ENCODE measurements at regions not wholly inside any gene's neighbourhood (a gene's known extent, or its start where the extent isn't known, plus 50 kb on each side); places are given as distances from the start of the nearest gene placed in this dataset.
A peak's percentile ranks its signal among the peaks of the same experiment; 100 is the strongest.

DNA sequence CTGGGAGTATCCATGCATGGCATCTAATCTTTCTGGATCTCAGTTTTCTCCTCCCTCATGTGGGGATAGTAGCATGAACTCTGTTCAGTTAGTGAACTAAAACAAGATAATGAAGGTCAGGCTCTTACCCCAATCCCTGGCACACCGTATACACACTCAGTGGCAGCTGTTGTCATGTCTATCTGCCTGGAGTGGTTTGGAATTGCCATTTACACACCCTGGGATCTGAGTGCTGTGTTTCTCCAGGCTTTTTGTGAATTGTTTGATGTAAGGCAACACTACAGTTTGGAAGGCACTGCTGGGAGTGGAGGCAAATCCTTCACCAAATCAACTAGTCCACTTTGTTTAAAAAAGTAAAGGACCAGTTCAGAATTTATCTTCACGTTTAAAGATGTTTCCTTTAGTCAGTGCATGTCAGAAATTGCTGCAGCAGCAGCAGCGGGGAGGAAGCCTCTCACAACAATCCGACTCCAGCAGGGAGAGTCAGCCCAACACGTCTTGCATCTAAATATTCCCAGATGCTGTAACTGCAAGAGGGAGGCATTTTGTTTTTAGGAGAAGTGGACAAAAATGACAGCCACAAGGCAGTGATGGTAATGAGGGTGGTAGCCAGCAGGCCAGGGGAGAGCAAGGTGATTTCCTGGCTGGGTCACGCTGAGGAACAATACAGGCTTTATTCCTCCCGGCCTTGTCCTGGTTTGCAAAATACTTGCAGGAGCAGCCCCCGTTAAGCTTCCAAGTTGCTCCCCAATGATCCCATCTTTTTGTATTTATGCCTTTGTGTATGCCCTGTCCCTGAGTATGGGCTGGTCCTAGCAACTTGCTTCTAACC lies 128.5 kb upstream of the LRIG1 start:
- intact Hi-C loops (cut with DNase I) = no loop called here
- Histone ChIP-seq H3K9me3 (no peaks in the 10 kb centered on the region), H3K4me1 (no peaks in the 10 kb centered on the region), H3K36me3 (no peaks in the 10 kb centered on the region), H3K27ac (no peak overlapping the region), H3K4me3 (no peak overlapping the region), H3K27me3 (no peaks in the 10 kb centered on the region)
- ATAC-seq (peak in 1 of 4 donors; percentile 49), DNase-seq (no peak), FAIRE-seq (no peak)
- 68 to 74% methylated on average over 8 of the region's 8 CpGs for WGBS, 2 donors
- TF ChIP-seq, protein P1, sequence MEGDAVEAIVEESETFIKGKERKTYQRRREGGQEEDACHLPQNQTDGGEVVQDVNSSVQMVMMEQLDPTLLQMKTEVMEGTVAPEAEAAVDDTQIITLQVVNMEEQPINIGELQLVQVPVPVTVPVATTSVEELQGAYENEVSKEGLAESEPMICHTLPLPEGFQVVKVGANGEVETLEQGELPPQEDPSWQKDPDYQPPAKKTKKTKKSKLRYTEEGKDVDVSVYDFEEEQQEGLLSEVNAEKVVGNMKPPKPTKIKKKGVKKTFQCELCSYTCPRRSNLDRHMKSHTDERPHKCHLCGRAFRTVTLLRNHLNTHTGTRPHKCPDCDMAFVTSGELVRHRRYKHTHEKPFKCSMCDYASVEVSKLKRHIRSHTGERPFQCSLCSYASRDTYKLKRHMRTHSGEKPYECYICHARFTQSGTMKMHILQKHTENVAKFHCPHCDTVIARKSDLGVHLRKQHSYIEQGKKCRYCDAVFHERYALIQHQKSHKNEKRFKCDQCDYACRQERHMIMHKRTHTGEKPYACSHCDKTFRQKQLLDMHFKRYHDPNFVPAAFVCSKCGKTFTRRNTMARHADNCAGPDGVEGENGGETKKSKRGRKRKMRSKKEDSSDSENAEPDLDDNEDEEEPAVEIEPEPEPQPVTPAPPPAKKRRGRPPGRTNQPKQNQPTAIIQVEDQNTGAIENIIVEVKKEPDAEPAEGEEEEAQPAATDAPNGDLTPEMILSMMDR (IDR thresholded peaks at IDR 0.05) = no peak

DNA sequence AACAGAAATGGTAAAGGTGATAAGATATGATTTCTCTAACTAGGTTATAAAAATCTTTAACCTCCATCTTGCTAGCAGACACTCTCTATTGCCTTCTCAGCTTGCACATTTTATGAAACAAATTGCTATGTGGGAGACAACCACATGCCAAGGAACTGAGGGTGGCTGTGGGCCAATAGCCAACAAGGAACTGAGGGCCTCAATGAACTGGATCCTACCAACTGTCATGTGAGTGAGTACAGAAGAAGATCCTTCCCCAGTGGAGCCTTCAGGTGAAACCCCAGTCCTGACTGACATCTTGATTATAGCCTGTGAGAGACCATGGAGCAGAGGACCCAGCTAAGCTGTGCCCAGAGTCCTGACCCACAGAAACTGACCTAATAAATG lies 129.2 kb upstream of the LRIG1 start:
- TF ChIP-seq, protein P1 (IDR thresholded peaks at IDR 0.05) = no peak
- no peak for ATAC-seq

DNA sequence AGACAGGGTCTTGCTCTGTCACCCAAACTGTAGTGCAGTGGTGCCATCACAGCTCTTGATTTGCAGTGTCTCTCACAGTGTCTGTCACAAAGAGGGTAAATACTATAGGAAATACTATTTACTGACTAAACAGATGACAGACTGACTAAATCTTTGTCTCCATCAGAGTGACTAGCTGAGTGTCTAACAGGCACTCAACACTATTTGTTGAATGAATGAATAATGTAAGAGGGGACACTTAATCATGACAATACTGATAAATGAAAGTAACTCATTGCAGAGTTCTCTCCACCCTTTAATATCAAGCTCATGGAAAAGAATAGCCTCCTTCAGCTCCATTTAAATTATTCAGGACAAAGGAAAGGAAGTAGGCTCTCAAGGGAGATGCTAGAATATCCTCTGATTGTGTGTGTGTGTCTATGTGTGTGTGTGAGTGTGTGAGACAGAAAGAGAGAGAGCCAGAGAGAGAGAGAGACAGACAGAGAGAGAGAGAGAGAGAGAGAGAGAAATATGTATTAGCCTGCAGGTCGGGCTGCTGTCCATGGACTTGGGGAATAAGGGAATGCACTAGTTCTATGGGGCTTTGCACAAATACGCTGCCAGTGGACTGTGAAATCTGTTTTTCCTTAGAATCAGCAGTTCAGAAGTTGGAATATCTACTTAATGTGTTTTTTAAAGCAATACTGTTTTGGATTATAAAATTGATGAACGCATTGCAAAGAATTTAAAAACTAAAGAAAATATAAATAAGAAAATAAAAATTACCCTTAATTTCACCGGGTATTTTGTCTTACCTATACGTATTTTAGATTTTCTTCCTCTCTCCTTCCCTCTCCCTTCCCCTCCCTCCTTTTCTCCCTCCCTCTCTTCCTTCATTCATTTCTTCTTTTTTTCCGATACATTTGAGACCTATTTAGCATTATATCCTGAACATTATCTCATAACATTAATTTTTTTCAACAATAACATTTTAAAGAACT lies 132.9 kb upstream of the LRIG1 start:
- WGBS, 2 donors = 83 to 94% methylated on average over 6 of the region's 6 CpGs

More for the DNA sequence above, 129.2 kb upstream of the LRIG1 start:
- FAIRE-seq = no peak
- H3K36me3 ChIP-seq = no peaks in the 10 kb centered on the region
- no peaks in the 10 kb centered on the region for H3K4me1 ChIP-seq
- no peaks in the 10 kb centered on the region for H3K9me3 ChIP-seq
- intact Hi-C loops (cut with DNase I) = no loop called here
- no peak overlapping the region for H3K27ac ChIP-seq
- H3K4me3 ChIP-seq = no peak overlapping the region
- no peaks in the 10 kb centered on the region for H3K27me3 ChIP-seq
- DNase-seq = no peak

DNA sequence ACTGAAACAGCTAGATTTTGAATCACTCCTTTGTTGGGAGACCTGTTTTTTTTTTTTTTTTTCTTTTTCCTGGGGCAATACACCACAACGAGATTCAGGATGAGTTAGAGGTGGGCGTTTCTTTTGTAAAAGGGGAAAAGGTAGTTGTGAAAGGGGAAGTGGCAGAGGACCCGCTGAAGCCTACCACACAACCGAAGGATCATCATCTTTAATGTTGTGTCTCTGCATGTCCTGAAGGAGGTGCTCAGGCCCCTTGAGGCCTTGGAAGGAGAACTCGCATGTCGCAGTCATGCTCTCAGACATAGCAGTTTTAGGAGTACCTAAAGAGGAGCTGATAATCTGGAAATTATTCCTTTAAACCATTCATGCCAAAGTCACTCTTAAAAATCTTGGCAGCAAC lies 137.9 kb upstream of the LRIG1 start:
- no peaks in the 10 kb centered on the region for H3K9me3 ChIP-seq
- intact Hi-C loops (cut with DNase I) = no loop called here
- H3K27me3 ChIP-seq = no peaks in the 10 kb centered on the region
- TF ChIP-seq, protein P1 (IDR thresholded peaks at IDR 0.05) = no peak
- no peak overlapping the region for H3K4me3 ChIP-seq
- no peak for FAIRE-seq
- no peaks in the 10 kb centered on the region for H3K36me3 ChIP-seq
- no peaks in the 10 kb centered on the region for H3K4me1 ChIP-seq
- no peak overlapping the region for H3K27ac ChIP-seq
- ATAC-seq = no peak
- no peak for DNase-seq
- WGBS, 2 donors = 66 to 75% methylated on average over 6 of the region's 6 CpGs

More for the DNA sequence above, 132.9 kb upstream of the LRIG1 start:
- no peak for DNase-seq
- no peak overlapping the region for H3K27ac ChIP-seq
- intact Hi-C loops (cut with DNase I) = no loop called here
- no peak for FAIRE-seq
- TF ChIP-seq, protein P1 (IDR thresholded peaks at IDR 0.05) = no peak
- H3K9me3 ChIP-seq = no peaks in the 10 kb centered on the region
- no peaks in the 10 kb centered on the region for H3K36me3 ChIP-seq
- no peaks in the 10 kb centered on the region for H3K4me1 ChIP-seq
- ATAC-seq = no peak
- H3K27me3 ChIP-seq = no peaks in the 10 kb centered on the region
- H3K4me3 ChIP-seq = no peak overlapping the region
